Neuronal stem cell (in vitro differentiated cells): ENCODE measurements at regions not wholly inside any gene's neighbourhood (a gene's known extent, or its start where the extent isn't known, plus 50 kb on each side); places are given as distances from the start of the nearest gene placed in this dataset.

Experiments
- DNase-seq: peaks from one replicate; pipeline ENCODE4 v3.0.0-alpha.2; 2013; ENCODE audit warnings: low spot score
- H2AFZ ChIP-seq: one replicate; pipeline ENCODE4 v1.6.1; 2013; ENCODE audit warnings: mild to moderate bottlenecking, low read length, inconsistent platforms
- H2AK5ac ChIP-seq: 2 replicates; pipeline ENCODE4 v1.6.1; 2013; ENCODE audit warnings: low read depth, mild to moderate bottlenecking, inconsistent platforms, low read length, moderate library complexity, mixed read lengths
- H2BK120ac ChIP-seq: 2 replicates; pipeline ENCODE4 v1.6.1; 2013; ENCODE audit warnings: low read depth, mild to moderate bottlenecking, inconsistent platforms, low read length, moderate library complexity, mixed read lengths
- H2BK12ac ChIP-seq: one replicate; pipeline ENCODE4 v1.6.1; 2013; ENCODE audit warnings: low read length, inconsistent platforms
- H2BK15ac ChIP-seq: 2 replicates; pipeline ENCODE4 v1.6.1; 2013; ENCODE audit warnings: mild to moderate bottlenecking, low read length, inconsistent platforms, mixed read lengths
- H2BK5ac ChIP-seq: one replicate; pipeline ENCODE4 v1.6.1; 2013; ENCODE audit warnings: inconsistent platforms, mild to moderate bottlenecking, low read length, moderate library complexity
- H3K14ac ChIP-seq: one replicate; pipeline ENCODE4 v1.6.1; 2013; ENCODE audit warnings: low read length, inconsistent platforms
- H3K18ac ChIP-seq: 2 replicates; pipeline ENCODE4 v1.6.1; 2013; ENCODE audit warnings: low read length, inconsistent platforms
- H3K23ac ChIP-seq: 2 replicates; pipeline ENCODE4 v1.6.1; 2013; ENCODE audit warnings: low read depth, mild to moderate bottlenecking, mixed read lengths, low read length, inconsistent platforms; ENCODE audit not compliant: poor library complexity
- H3K27ac ChIP-seq: replicated peaks from 3 replicates; pipeline ENCODE4 v1.5.1; 2013; ENCODE audit warnings: low read length, inconsistent platforms
- H3K27me3 ChIP-seq, 3 experiments: 2 replicates each; pipeline ENCODE4 v1.6.1; 2013; ENCODE audit warnings: low read length in 3 of 3, mild to moderate bottlenecking in 2 of 3, inconsistent platforms in 1 of 3, low read depth in 1 of 3, mixed read lengths in 1 of 3, moderate library complexity in 1 of 3; ENCODE audit not compliant: control insufficient read depth in 3 of 3, insufficient read depth in 3 of 3
- H3K36me3 ChIP-seq, 2 donors: replicated peaks in 1 of 2; 2 replicates each; pipeline ENCODE4 v1.6.1; 2013; ENCODE audit warnings: low read length in 2 of 2; ENCODE audit not compliant: control insufficient read depth in 2 of 2, insufficient read depth in 2 of 2
- H3K4ac ChIP-seq: 2 replicates; pipeline ENCODE4 v1.6.1; 2013; ENCODE audit warnings: inconsistent platforms, mild to moderate bottlenecking, low read length, moderate library complexity
- H3K4me1 ChIP-seq, 2 donors: 1 replicate in 1 of 2; 2 replicates in 1 of 2; pipeline ENCODE4 v1.6.1; 2013; ENCODE audit warnings: low read length in 2 of 2, low read depth in 1 of 2; ENCODE audit not compliant: control insufficient read depth in 2 of 2, insufficient read depth in 1 of 2
- H3K4me2 ChIP-seq: one replicate; pipeline ENCODE4 v1.6.1; 2013; ENCODE audit warnings: mild to moderate bottlenecking, low read length, inconsistent platforms; ENCODE audit not compliant: insufficient read depth, poor library complexity, severe bottlenecking
- H3K4me3 ChIP-seq, 2 donors: 2 replicates each; pipeline ENCODE4 v1.5.1; 2013; ENCODE audit warnings: low read length in 2 of 2, mild to moderate bottlenecking in 2 of 2, inconsistent platforms in 1 of 2, moderate library complexity in 1 of 2
- H3K79me1 ChIP-seq: one replicate; pipeline ENCODE4 v1.6.1; 2013; ENCODE audit warnings: low read depth, mild to moderate bottlenecking, inconsistent platforms, low read length, moderate library complexity
- H3K9ac ChIP-seq: one replicate; pipeline ENCODE4 v1.6.1; 2013; ENCODE audit warnings: mild to moderate bottlenecking, low read depth, low read length, inconsistent platforms; ENCODE audit not compliant: poor library complexity
- H3K9me3 ChIP-seq, 2 donors: replicated peaks in 1 of 2; 2 replicates each; pipeline versions ENCODE3 to v1.6.1; 2013; ENCODE audit warnings: low read length in 2 of 2, mild to moderate bottlenecking in 2 of 2, inconsistent platforms in 1 of 2, low read depth in 1 of 2, mixed read lengths in 1 of 2, moderate library complexity in 1 of 2; ENCODE audit not compliant: control insufficient read depth in 2 of 2, insufficient read depth in 1 of 2
- H4K8ac ChIP-seq: one replicate; pipeline ENCODE4 v1.6.1; 2013; ENCODE audit warnings: low read depth, mild to moderate bottlenecking, inconsistent platforms, low read length, moderate library complexity
- H4K91ac ChIP-seq: one replicate; pipeline ENCODE4 v1.6.1; 2013; ENCODE audit warnings: low read length, low read depth, mild to moderate bottlenecking, inconsistent platforms; ENCODE audit not compliant: poor library complexity
- WGBS, 2 donors: extraction: QIAGEN DNeasy Blood & Tissue Kit; methylation state at CpG; one replicate each; pipeline ENCODE4 v1.1.7; 2013; ENCODE audit warnings: missing lambda C conversion rate in 2 of 2, mixed read lengths in 1 of 2; ENCODE audit not compliant: insufficient read length in 2 of 2, insufficient replicate concordance in 1 of 2; ENCODE audit errors: extremely low coverage in 2 of 2; 5-methylcytosine and 5-hydroxymethylcytosine counted together

- H4K8ac ChIP-seq: no peak overlapping the region
- no peak overlapping the region for H2BK120ac ChIP-seq
- peaks cover 8 to 13% of the 10 kb centered on the region in 2 donors for H3K4me1 ChIP-seq
- H2AK5ac ChIP-seq: no peak overlapping the region
- no peak overlapping the region for H3K4ac ChIP-seq
- H3K14ac ChIP-seq: no peak overlapping the region
- no peak overlapping the region for H3K9ac ChIP-seq
- no peak overlapping the region for H4K91ac ChIP-seq
- H3K36me3 ChIP-seq: no peaks in the 10 kb centered on the region
- no peaks in the 10 kb centered on the region for H3K9me3 ChIP-seq
- H2BK15ac ChIP-seq: no peak overlapping the region
- H3K27ac ChIP-seq: peak overlapping the region; percentile 77
- peak overlapping the region; percentile 90 for H2AFZ ChIP-seq
- H3K4me2 ChIP-seq: peak overlapping the region; percentile 54
- peak overlapping the region; percentile 48 to 66 for H3K4me3 ChIP-seq
- peaks cover 0 to 4% (median 0%) of the 10 kb centered on the region in 3 experiments for H3K27me3 ChIP-seq
- peak overlapping the region; percentile 54 for H2BK5ac ChIP-seq
- H3K79me1 ChIP-seq: no peaks in the 10 kb centered on the region
- DNase-seq: no peak
- no peak overlapping the region for H3K18ac ChIP-seq
- no peak overlapping the region for H2BK12ac ChIP-seq
- WGBS, 2 donors: no CpG with 5 or more reads among the region's 5 CpGs
- H3K23ac ChIP-seq: no peak overlapping the region
Observed at GRCh38 chr10:30784524-30784896, 155.0 kb upstream of the LYZL2 start.

- no CpG with 5 or more reads among the region's 18 CpGs for WGBS, 2 donors
Observed at GRCh38 chr10:30783939-30784501, 154.5 kb upstream of the LYZL2 start.

GRCh38 chr10:30782537-30783461 lies 153.2 kb upstream of the LYZL2 start:
- Histone ChIP-seq H3K4me2 (no peak overlapping the region), H3K36me3 (no peaks in the 10 kb centered on the region), H3K18ac (no peak overlapping the region), H2BK5ac (no peak overlapping the region), H4K91ac (no peak overlapping the region), H3K27me3 (peaks cover 0 to 4% (median 0%) of the 10 kb centered on the region in 3 experiments), H2BK120ac (no peak overlapping the region), H3K14ac (no peak overlapping the region), H3K23ac (no peak overlapping the region), H2BK12ac (peak overlapping the region; percentile 75), H3K9ac (no peak overlapping the region), H3K4me3 (no peak overlapping the region), H4K8ac (peak overlapping the region; percentile 19), H3K4me1 (peaks cover 8 to 13% of the 10 kb centered on the region in 2 donors), H2AFZ (peak overlapping the region; percentile 90), H3K27ac (no peak overlapping the region), H3K4ac (no peak overlapping the region), H2BK15ac (no peak overlapping the region), H2AK5ac (peak overlapping the region; percentile 0), H3K9me3 (no peaks in the 10 kb centered on the region), H3K79me1 (no peaks in the 10 kb centered on the region)
- WGBS, 2 donors: no CpG with 5 or more reads among the region's 15 CpGs
- DNase-seq: no peak

More at GRCh38 chr10:30783939-30784501, 154.5 kb upstream of the LYZL2 start:
- Histone ChIP-seq H3K79me1 (no peaks in the 10 kb centered on the region), H4K91ac (no peak overlapping the region), H3K9me3 (no peaks in the 10 kb centered on the region), H3K4me3 (peak overlapping the region in 1 of 2 donors; percentile 48), H2BK15ac (no peak overlapping the region), H2BK5ac (no peak overlapping the region), H2AK5ac (no peak overlapping the region), H2BK120ac (no peak overlapping the region), H3K36me3 (no peaks in the 10 kb centered on the region), H3K14ac (no peak overlapping the region), H3K27me3 (peaks cover 0 to 4% (median 0%) of the 10 kb centered on the region in 3 experiments), H3K23ac (no peak overlapping the region), H3K27ac (peak overlapping the region; percentile 58), H3K4me1 (peaks cover 8 to 13% of the 10 kb centered on the region in 2 donors), H3K4me2 (peak overlapping the region; percentile 70), H3K9ac (no peak overlapping the region), H4K8ac (no peak overlapping the region), H3K18ac (peak overlapping the region; percentile 54), H2BK12ac (no peak overlapping the region), H3K4ac (no peak overlapping the region), H2AFZ (peak overlapping the region; percentile 90)
- DNase-seq: peak; percentile 83

- Histone ChIP-seq H3K9me3 (no peaks in the 10 kb centered on the region), H3K23ac (no peak overlapping the region), H2BK120ac (no peak overlapping the region), H4K8ac (no peak overlapping the region), H3K4me1 (peaks cover 8 to 13% of the 10 kb centered on the region in 2 donors), H3K4ac (no peak overlapping the region), H3K79me1 (no peaks in the 10 kb centered on the region), H4K91ac (no peak overlapping the region), H3K4me3 (no peak overlapping the region), H2AFZ (peak overlapping the region; percentile 90), H3K27ac (no peak overlapping the region), H3K18ac (no peak overlapping the region), H2AK5ac (no peak overlapping the region), H2BK5ac (no peak overlapping the region), H3K27me3 (peaks cover 0 to 4% (median 0%) of the 10 kb centered on the region in 3 experiments), H3K9ac (no peak overlapping the region), H2BK12ac (no peak overlapping the region), H2BK15ac (no peak overlapping the region), H3K4me2 (no peak overlapping the region), H3K14ac (no peak overlapping the region), H3K36me3 (no peaks in the 10 kb centered on the region)
- WGBS, 2 donors: no CpG with 5 or more reads among the region's 7 CpGs
- DNase-seq: no peak
Observed at GRCh38 chr10:30782157-30782536, 152.6 kb upstream of the LYZL2 start.
